Keratinocyte (primary cell): ENCODE measurements at regions not wholly inside any gene's neighbourhood (a gene's known extent, or its start where the extent isn't known, plus 50 kb on each side); places are given as distances from the start of the nearest gene placed in this dataset.

ENCODE experiments used
- CTCF ChIP-seq, 3 experiments: IDR thresholded peaks in 1 of 3; conservative IDR thresholded peaks in 1 of 3; optimal IDR thresholded peaks in 1 of 3; 2 replicates in 2 of 3; 3 replicates in 1 of 3; pipeline versions ENCODE3 to v1.5.1; 2011; ENCODE audit warnings: low read length in 3 of 3, mild to moderate bottlenecking in 3 of 3, moderate library complexity in 2 of 3, control low read depth in 1 of 3, inconsistent platforms in 1 of 3; ENCODE audit not compliant: insufficient read depth in 2 of 3; ENCODE audit errors: extremely low read depth in 1 of 3
- EZH2 ChIP-seq: IDR thresholded peaks from one replicate; pipeline ENCODE4 v1.6.1; 2012; ENCODE audit warnings: inconsistent platforms, mild to moderate bottlenecking, low read length, moderate library complexity

GRCh38 chr3:36232797-36233489 lies 147.4 kb upstream of the STAC start:
- no peak for TF ChIP-seq CTCF (optimal IDR thresholded peaks at IDR 0.05 in 1 of 3, IDR thresholded peaks at IDR 0.05 in 1 of 3, conservative IDR thresholded peaks at IDR 0.05 in 1 of 3; ENCODE audit: extremely low read depth in 1 of 3, insufficient read depth in 2 of 3, low read length in 3 of 3)
- TF ChIP-seq EZH2: no peak
